GM12878 (cell line): ENCODE measurements at regions not wholly inside any gene's neighbourhood (a gene's known extent, or its start where the extent isn't known, plus 50 kb on each side); places are given as distances from the start of the nearest gene placed in this dataset.

ENCODE experiments used
- ATAC-seq: fragments of 200-7000 bp; cut with Tn5 transposase; 3 replicates; pipeline ENCODE4 v1.9.1; 2020; ENCODE audit warnings: mild to moderate bottlenecking, moderate library complexity
- BruUV-seq: library from RNA; stranded (reverse); fragments of 400-500 nt; replicated peaks from 2 replicates; lab custom pipeline; 2021; lab: Mats Ljungman, UMichigan
- CTCF ChIA-PET: fragments of 300-600 bp; sonication (Branson Sonifier 250); formaldehyde crosslinking; extraction: SDS; loops from one replicate; lab custom pipeline; 2021; ENCODE audit warnings: inconsistent platforms; lab: Yijun Ruan, JAX
- POLR2A ChIA-PET: fragments of 350-600 bp; formaldehyde crosslinking; extraction: SDS; loops from one replicate; lab custom pipeline; 2021; ENCODE audit warnings: inconsistent platforms; lab: Charles Lee
- RAD21 ChIA-PET: fragments of 300-600 bp; sonication (Branson Sonifier 250); formaldehyde crosslinking; loops from one replicate; lab custom pipeline; 2023; ENCODE audit warnings: antibody characterized with exemption; ENCODE audit not compliant: unreplicated experiment; lab: Charles Lee
- SMC1A ChIA-PET: fragments of 300-600 bp; sonication (Branson Sonifier 250); formaldehyde crosslinking; loops from one replicate; lab custom pipeline; 2023; ENCODE audit not compliant: unreplicated experiment, uncharacterized antibody; lab: Charles Lee
- DNase-seq: peaks from one replicate; pipeline ENCODE4 v3.0.0-alpha.2; 2011; ENCODE audit warnings: low read depth, low spot score
- FAIRE-seq: peaks from 3 replicates; lab custom pipeline; 2011; peaks lifted over from hg19 to GRCh38; lab: Jason Lieb, UNC
- H2AFZ ChIP-seq: 2 replicates; pipeline ENCODE4 v1.6.0; 2011; ENCODE audit warnings: low read depth, low read length, control low read depth; ENCODE audit not compliant: control insufficient read depth
- H3K27ac ChIP-seq: 2 replicates; pipeline ENCODE4 v1.5.1; 2011; ENCODE audit warnings: control low read depth; ENCODE audit not compliant: control insufficient read depth, insufficient read depth
- H3K27me3 ChIP-seq, 2 experiments: replicated peaks in 1 of 2; 2 replicates each; pipeline versions ENCODE4 v1.6.0 to v1.6.1; 2011; ENCODE audit warnings: low read length in 1 of 2; ENCODE audit not compliant: control insufficient read depth in 2 of 2, insufficient read depth in 2 of 2
- H3K36me3 ChIP-seq, 2 experiments: 2 replicates each; pipeline ENCODE4 v1.5.1; 2011; ENCODE audit warnings: low read length in 1 of 2; ENCODE audit not compliant: control insufficient read depth in 2 of 2, insufficient read depth in 2 of 2
- H3K4me1 ChIP-seq: 2 replicates; pipeline ENCODE4 v1.6.1; 2011; ENCODE audit warnings: mild to moderate bottlenecking, low read length, moderate library complexity, mixed read lengths; ENCODE audit not compliant: control insufficient read depth, insufficient read depth
- H3K4me2 ChIP-seq: 2 replicates; pipeline ENCODE4 v1.6.0; 2011; ENCODE audit warnings: control low read depth; ENCODE audit not compliant: control insufficient read depth, insufficient read depth
- H3K4me3 ChIP-seq: fragments of 200-600 bp; sonication (generic); 2 replicates; pipeline ENCODE4 v1.5.1; 2016
- H3K79me2 ChIP-seq: 2 replicates; pipeline ENCODE4 v1.6.0; 2011; ENCODE audit warnings: low read length; ENCODE audit not compliant: control insufficient read depth, insufficient read depth
- H3K9ac ChIP-seq: 2 replicates; pipeline ENCODE4 v1.8.0; 2011; ENCODE audit warnings: low read length, control low read depth, mixed read lengths; ENCODE audit not compliant: control insufficient read depth, insufficient read depth
- H3K9me3 ChIP-seq: replicated peaks from 3 replicates; pipeline ENCODE4 v1.5.1; 2011; ENCODE audit warnings: mild to moderate bottlenecking, low read length; ENCODE audit not compliant: control insufficient read depth, insufficient read depth
- H4K20me1 ChIP-seq: 2 replicates; pipeline ENCODE4 v1.6.0; 2011; ENCODE audit not compliant: control insufficient read depth, insufficient read depth
- CEBPB ChIP-seq, 2 experiments: fragments of 150-350 bp in 1 of 2; IDR thresholded peaks; 2 replicates each; pipeline ENCODE4 v1.6.1; 2012 to 2014; ENCODE audit warnings: low read depth in 2 of 2, low read length in 2 of 2, borderline replicate concordance in 1 of 2, inconsistent platforms in 1 of 2
- CHD4 ChIP-seq: fragments of 200-600 bp; sonication (generic); IDR thresholded peaks from 2 replicates; pipeline ENCODE4 v1.6.1; 2016; ENCODE audit warnings: mild to moderate bottlenecking
- CREB1 ChIP-seq: IDR thresholded peaks from 2 replicates; pipeline ENCODE4 v1.6.1; 2012; ENCODE audit warnings: low read depth, mild to moderate bottlenecking, inconsistent platforms
- FOS ChIP-seq: IDR thresholded peaks from 3 replicates; pipeline ENCODE4 v1.6.1; 2011; ENCODE audit warnings: borderline replicate concordance; ENCODE audit not compliant: insufficient read length; ENCODE audit errors: extremely low read depth
- GATAD2B ChIP-seq: fragments of 450-650 bp; conservative IDR thresholded peaks from 2 replicates; pipeline ENCODE4 v1.6.1; 2017; ENCODE audit warnings: low read depth, mild to moderate bottlenecking, moderate library complexity
- HCFC1 ChIP-seq: fragments of 150-350 bp; IDR thresholded peaks from 2 replicates; pipeline ENCODE4 v1.6.1; 2014; ENCODE audit warnings: low read length
- HDGF ChIP-seq: fragments of 450-650 bp; IDR thresholded peaks from 2 replicates; pipeline ENCODE4 v1.6.1; 2016; ENCODE audit warnings: antibody characterized with exemption
- IKZF2 ChIP-seq, 2 experiments: fragments of 450-650 bp; IDR thresholded peaks; 2 replicates each; pipeline ENCODE4 v1.6.1; 2017; ENCODE audit warnings: mild to moderate bottlenecking in 2 of 2, moderate library complexity in 2 of 2
- KAT2A ChIP-seq: conservative IDR thresholded peaks from 2 replicates; pipeline ENCODE4 v1.6.1; 2011; ENCODE audit warnings: low read depth, low read length; ENCODE audit not compliant: control insufficient read depth
- KLF5 ChIP-seq: fragments of 450-650 bp; IDR thresholded peaks from 2 replicates; pipeline ENCODE4 v1.6.1; 2014; ENCODE audit warnings: mild to moderate bottlenecking; ENCODE audit not compliant: partially characterized antibody
- MEF2B ChIP-seq: fragments of 450-650 bp; IDR thresholded peaks from 2 replicates; pipeline ENCODE4 v1.6.1; 2018; ENCODE audit warnings: mild to moderate bottlenecking, moderate library complexity; ENCODE audit not compliant: partially characterized antibody, poor library complexity, severe bottlenecking
- MYB ChIP-seq: fragments of 150-350 bp; IDR thresholded peaks from 2 replicates; pipeline ENCODE4 v1.6.1; 2014; ENCODE audit warnings: mild to moderate bottlenecking, low read depth, low read length, borderline replicate concordance
- NRF1 ChIP-seq: conservative IDR thresholded peaks from 2 replicates; pipeline ENCODE4 v1.6.1; 2011; ENCODE audit warnings: mild to moderate bottlenecking, low read depth, low read length, improper control_type of control experiment
- PAX8 ChIP-seq: fragments of 450-650 bp; IDR thresholded peaks from 2 replicates; pipeline ENCODE4 v1.6.1; 2017; ENCODE audit warnings: mild to moderate bottlenecking, moderate library complexity
- POLR2A ChIP-seq: IDR thresholded peaks from 2 replicates; pipeline ENCODE4 v1.6.1; 2011; ENCODE audit warnings: low read depth, mild to moderate bottlenecking, low read length
- RB1 ChIP-seq: fragments of 450-650 bp; formaldehyde crosslinking; IDR thresholded peaks from 2 replicates; pipeline ENCODE4 v1.6.1; 2017; ENCODE audit warnings: mild to moderate bottlenecking, borderline replicate concordance
- RELA ChIP-seq: fragments of 450-650 bp; IDR thresholded peaks from 2 replicates; pipeline ENCODE4 v1.8.0; 2014; ENCODE audit warnings: borderline replicate concordance; ENCODE audit not compliant: partially characterized antibody
- ZNF207 ChIP-seq: fragments of 450-650 bp; IDR thresholded peaks from 2 replicates; pipeline ENCODE4 v1.6.1; 2014; ENCODE audit warnings: antibody characterized with exemption, mild to moderate bottlenecking, borderline replicate concordance
- WGBS: methylation state at CpG from one replicate; pipeline ENCODE4 v1.1.6; 2016; ENCODE audit warnings: low lambda C conversion rate; ENCODE audit not compliant: insufficient replicate concordance, insufficient coverage; ENCODE audit errors: missing lambda C conversion rate; 5-methylcytosine and 5-hydroxymethylcytosine counted together
- in situ Hi-C: fragments of 300-500 bp; cut with MboI; formaldehyde crosslinking; loops from 9 replicates; pipeline ENCODE4 v1.14.3; 2018; ENCODE audit warnings: mixed read lengths
- intact Hi-C: fragments of 100-400 bp; cut with micrococcal nuclease; formaldehyde crosslinking; loops from one replicate; pipeline ENCODE4 v1.14.2; 2022; ENCODE audit not compliant: unreplicated experiment
- TF ChIP-seq, protein P1 (sequence below): fragments of 450-650 bp; IDR thresholded peaks from 2 replicates; pipeline ENCODE4 v1.6.1; 2018; ENCODE audit warnings: mild to moderate bottlenecking, low read depth, moderate library complexity; ENCODE audit not compliant: partially characterized antibody
- TF ChIP-seq, protein P2 (sequence below): IDR thresholded peaks from 2 replicates; pipeline ENCODE4 v1.6.1; 2011; ENCODE audit warnings: mild to moderate bottlenecking, low read depth, low read length, moderate library complexity; ENCODE audit not compliant: insufficient replicate concordance

DNA sequence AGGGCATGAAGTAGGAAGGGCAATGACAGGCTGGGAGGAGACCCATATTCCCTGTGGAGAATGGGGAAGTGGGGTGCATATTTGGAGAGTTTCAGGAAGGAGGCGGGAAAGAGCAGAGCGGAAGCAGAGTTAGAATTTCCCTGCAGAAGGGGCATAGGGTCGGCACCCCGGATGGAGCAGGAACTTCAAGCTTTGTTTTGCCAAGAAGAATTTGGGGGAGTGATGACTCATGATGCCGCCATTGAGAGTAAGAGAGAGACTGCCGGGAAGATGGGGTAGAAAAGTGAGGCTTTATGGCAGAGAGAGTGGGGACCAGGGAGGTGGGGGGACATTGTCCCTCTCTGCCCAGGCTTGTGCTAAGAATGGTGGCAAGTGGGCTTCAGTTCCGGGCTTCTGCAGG is 50.3 kb upstream of the EPB41L1 start:
- ATAC-seq (no peak), DNase-seq (no peak), FAIRE-seq (no peak)
- H3K4me3 ChIP-seq: no peak overlapping the region
- POLR2A ChIA-PET: no interaction called here
- CTCF ChIA-PET: no interaction called here
- H3K4me2 ChIP-seq: no peak overlapping the region
- no TSS peak for BruUV-seq
- RAD21 ChIA-PET: no interaction called here
- SMC1A ChIA-PET: interaction anchor here (0.5 kb wide), 1 partner anchor 58 kb away, joined by 3 read pairs; no protein-coding TSS in a partner anchor
- in situ Hi-C loops: no loop called here
- no peaks in the 10 kb centered on the region for H4K20me1 ChIP-seq
- H3K79me2 ChIP-seq: no peaks in the 10 kb centered on the region
- H3K36me3 ChIP-seq: no peaks in the 10 kb centered on the region
- intact Hi-C loops: no loop called here
- no peak for TF ChIP-seq IKZF2 (IDR thresholded peaks at IDR 0.05)
- TF ChIP-seq ZNF207: no peak
- no peak for TF ChIP-seq KLF5
- no peak for TF ChIP-seq MEF2B
- no peak for TF ChIP-seq CREB1
- TF ChIP-seq POLR2A: no peak
- TF ChIP-seq KAT2A: no peak
- no peak for TF ChIP-seq GATAD2B
- TF ChIP-seq HCFC1: no peak
- TF ChIP-seq HDGF: no peak
- TF ChIP-seq PAX8: no peak
- no peak for TF ChIP-seq RB1
- no peak for TF ChIP-seq MYB
- no peak for TF ChIP-seq RELA
- no peak for TF ChIP-seq NRF1
- no peak for TF ChIP-seq CHD4
- no peak for TF ChIP-seq FOS
- TF ChIP-seq, protein P1, sequence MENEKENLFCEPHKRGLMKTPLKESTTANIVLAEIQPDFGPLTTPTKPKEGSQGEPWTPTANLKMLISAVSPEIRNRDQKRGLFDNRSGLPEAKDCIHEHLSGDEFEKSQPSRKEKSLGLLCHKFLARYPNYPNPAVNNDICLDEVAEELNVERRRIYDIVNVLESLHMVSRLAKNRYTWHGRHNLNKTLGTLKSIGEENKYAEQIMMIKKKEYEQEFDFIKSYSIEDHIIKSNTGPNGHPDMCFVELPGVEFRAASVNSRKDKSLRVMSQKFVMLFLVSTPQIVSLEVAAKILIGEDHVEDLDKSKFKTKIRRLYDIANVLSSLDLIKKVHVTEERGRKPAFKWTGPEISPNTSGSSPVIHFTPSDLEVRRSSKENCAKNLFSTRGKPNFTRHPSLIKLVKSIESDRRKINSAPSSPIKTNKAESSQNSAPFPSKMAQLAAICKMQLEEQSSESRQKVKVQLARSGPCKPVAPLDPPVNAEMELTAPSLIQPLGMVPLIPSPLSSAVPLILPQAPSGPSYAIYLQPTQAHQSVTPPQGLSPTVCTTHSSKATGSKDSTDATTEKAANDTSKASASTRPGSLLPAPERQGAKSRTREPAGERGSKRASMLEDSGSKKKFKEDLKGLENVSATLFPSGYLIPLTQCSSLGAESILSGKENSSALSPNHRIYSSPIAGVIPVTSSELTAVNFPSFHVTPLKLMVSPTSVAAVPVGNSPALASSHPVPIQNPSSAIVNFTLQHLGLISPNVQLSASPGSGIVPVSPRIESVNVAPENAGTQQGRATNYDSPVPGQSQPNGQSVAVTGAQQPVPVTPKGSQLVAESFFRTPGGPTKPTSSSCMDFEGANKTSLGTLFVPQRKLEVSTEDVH: no peak
- no peak for TF ChIP-seq CEBPB (IDR thresholded peaks at IDR 0.05; ENCODE audit: borderline replicate concordance in 1 of 2, low read depth in 2 of 2, low read length in 2 of 2)
- TF ChIP-seq, protein P2, sequence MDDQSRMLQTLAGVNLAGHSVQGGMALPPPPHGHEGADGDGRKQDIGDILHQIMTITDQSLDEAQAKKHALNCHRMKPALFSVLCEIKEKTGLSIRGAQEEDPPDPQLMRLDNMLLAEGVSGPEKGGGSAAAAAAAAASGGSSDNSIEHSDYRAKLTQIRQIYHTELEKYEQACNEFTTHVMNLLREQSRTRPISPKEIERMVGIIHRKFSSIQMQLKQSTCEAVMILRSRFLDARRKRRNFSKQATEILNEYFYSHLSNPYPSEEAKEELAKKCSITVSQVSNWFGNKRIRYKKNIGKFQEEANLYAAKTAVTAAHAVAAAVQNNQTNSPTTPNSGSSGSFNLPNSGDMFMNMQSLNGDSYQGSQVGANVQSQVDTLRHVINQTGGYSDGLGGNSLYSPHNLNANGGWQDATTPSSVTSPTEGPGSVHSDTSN: no peak
- H3K27me3 ChIP-seq: no peaks in the 10 kb centered on the region
- H3K27ac ChIP-seq: no peak overlapping the region
- 48% methylated on average over 7 of the region's 7 CpGs for WGBS
- H2AFZ ChIP-seq: no peak overlapping the region
- no peaks in the 10 kb centered on the region for H3K4me1 ChIP-seq
- no peaks in the 10 kb centered on the region for H3K9me3 ChIP-seq
- no peak overlapping the region for H3K9ac ChIP-seq
